Esophagus muscularis mucosa (tissue), 4 donors: ENCODE measurements at regions not wholly inside any gene's neighbourhood (a gene's known extent, or its start where the extent isn't known, plus 50 kb on each side); places are given as distances from the start of the nearest gene placed in this dataset.

Experiments used
- DNase-seq: peaks from one replicate; pipeline ENCODE4 v3.0.0-alpha.2; 2017; ENCODE audit errors: extremely low spot score
- H3K27ac ChIP-seq, 4 donors: fragments of 200-600 bp; sonication (generic); replicated peaks in 1 of 4; 1 replicate in 3 of 4; 2 replicates in 1 of 4; pipeline ENCODE4 v1.5.1; 2016 to 2019; ENCODE audit warnings: mild to moderate bottlenecking in 1 of 4
- H3K27me3 ChIP-seq, 4 donors: fragments of 200-600 bp; sonication (generic); one replicate each; pipeline versions ENCODE4 v1.5.1 to v1.6.0; 2016 to 2019
- H3K36me3 ChIP-seq, 4 donors: fragments of 200-600 bp; sonication (generic); one replicate each; pipeline ENCODE4 v1.5.1; 2016 to 2019
- H3K4me1 ChIP-seq, 4 donors: fragments of 200-600 bp; sonication (generic); one replicate each; pipeline ENCODE4 v1.5.1; 2016 to 2019
- H3K4me3 ChIP-seq, 4 donors: fragments of 200-600 bp; sonication (generic); 1 replicate in 2 of 4; 2 replicates in 2 of 4; pipeline ENCODE4 v1.5.1; 2016 to 2019; ENCODE audit warnings: mild to moderate bottlenecking in 4 of 4, moderate library complexity in 1 of 4
- H3K9me3 ChIP-seq, 4 donors: fragments of 200-600 bp; sonication (generic); 1 replicate in 3 of 4; 2 replicates in 1 of 4; pipeline ENCODE4 v1.5.1; 2016 to 2019
- CTCF ChIP-seq, 3 experiments: fragments of 200-600 bp in 2 of 3; fragments of 450-650 bp in 1 of 3; sonication (generic) in 2 of 3; IDR thresholded peaks; one replicate each; pipeline ENCODE4 v1.5.1; 2017 to 2019; ENCODE audit warnings: antibody characterized with exemption in 3 of 3, mild to moderate bottlenecking in 2 of 3, moderate library complexity in 1 of 3
- EP300 ChIP-seq: sonication (generic); formaldehyde crosslinking; IDR thresholded peaks from one replicate; pipeline ENCODE4 v1.6.1; 2017; ENCODE audit warnings: antibody characterized with exemption
- POLR2A ChIP-seq: fragments of 450-650 bp; IDR thresholded peaks from one replicate; pipeline ENCODE4 v1.6.1; 2017; ENCODE audit warnings: antibody characterized with exemption, moderate library complexity, mild to moderate bottlenecking, low read depth
- POLR2AphosphoS5 ChIP-seq, 2 donors: sonication (generic); formaldehyde crosslinking; IDR thresholded peaks; one replicate each; pipeline ENCODE4 v1.6.1; 2017; ENCODE audit warnings: antibody characterized with exemption in 2 of 2
- WGBS: methylation state at CpG from one replicate; pipeline ENCODE4 v1.1.5; 2018; 5-methylcytosine and 5-hydroxymethylcytosine counted together
- intact Hi-C: fragments of 100-400 bp; cut with DNase I; formaldehyde crosslinking; loops from one replicate; pipeline ENCODE4 v1.15.1; 2023

GRCh38 chr11:103659206-103659618, 377.2 kb upstream of the DDI1 start:
- no peaks in the 10 kb centered on the region for H3K9me3 ChIP-seq
- no peak overlapping the region for H3K4me3 ChIP-seq
- no peak for DNase-seq
- no peak for TF ChIP-seq EP300
- TF ChIP-seq CTCF (IDR thresholded peaks at IDR 0.05) = peak in 1 of 3 experiments; percentile 12
- TF ChIP-seq POLR2A = no peak
- TF ChIP-seq POLR2AphosphoS5 (IDR thresholded peaks at IDR 0.05) = no peak
- peaks cover 0 to 3% (median 0%) of the 10 kb centered on the region in 4 donors for H3K4me1 ChIP-seq
- no peaks in the 10 kb centered on the region for H3K27me3 ChIP-seq
- no peak overlapping the region for H3K27ac ChIP-seq
- H3K36me3 ChIP-seq = no peaks in the 10 kb centered on the region
- intact Hi-C loops = no loop called here

GRCh38 chr11:103659743-103660142, 376.7 kb upstream of the DDI1 start:
- no peaks in the 10 kb centered on the region for H3K36me3 ChIP-seq
- peaks cover 0 to 3% (median 0%) of the 10 kb centered on the region in 4 donors for H3K4me1 ChIP-seq
- TF ChIP-seq POLR2A (no peak), CTCF (IDR thresholded peaks at IDR 0.05) (no peak), POLR2AphosphoS5 (IDR thresholded peaks at IDR 0.05) (no peak), EP300 (no peak)
- DNase-seq = no peak
- no peak overlapping the region for H3K4me3 ChIP-seq
- H3K27me3 ChIP-seq = no peaks in the 10 kb centered on the region
- H3K27ac ChIP-seq = no peak overlapping the region
- intact Hi-C loops = no loop called here
- H3K9me3 ChIP-seq = no peaks in the 10 kb centered on the region

- TF ChIP-seq EP300 = no peak
- no peak for TF ChIP-seq POLR2A
- TF ChIP-seq POLR2AphosphoS5 (IDR thresholded peaks at IDR 0.05) = no peak
- TF ChIP-seq CTCF (IDR thresholded peaks at IDR 0.05) = no peak
- peaks cover 0 to 3% (median 0%) of the 10 kb centered on the region in 4 donors for H3K4me1 ChIP-seq
- no peaks in the 10 kb centered on the region for H3K9me3 ChIP-seq
- no peak overlapping the region for H3K4me3 ChIP-seq
- no peak overlapping the region for H3K27ac ChIP-seq
- intact Hi-C loops = no loop called here
- no peaks in the 10 kb centered on the region for H3K27me3 ChIP-seq
- H3K36me3 ChIP-seq = no peaks in the 10 kb centered on the region
- DNase-seq = no peak
Measured at GRCh38 chr11:103661185-103661584, 375.3 kb upstream of the DDI1 start.

GRCh38 chr11:103661991-103662390, 374.4 kb upstream of the DDI1 start:
- 3% methylated on average over 1 of the region's 1 CpG for WGBS
- TF ChIP-seq CTCF (IDR thresholded peaks at IDR 0.05) (no peak), POLR2AphosphoS5 (IDR thresholded peaks at IDR 0.05) (no peak), EP300 (no peak), POLR2A (no peak)
- Histone ChIP-seq H3K27me3 (no peaks in the 10 kb centered on the region), H3K9me3 (no peaks in the 10 kb centered on the region), H3K4me3 (no peak overlapping the region), H3K36me3 (no peaks in the 10 kb centered on the region), H3K4me1 (peaks cover 0 to 3% (median 0%) of the 10 kb centered on the region in 4 donors), H3K27ac (no peak overlapping the region)
- no peak for DNase-seq
- intact Hi-C loops = no loop called here

GRCh38 chr11:103662880-103663279, 373.6 kb upstream of the DDI1 start:
- 39% methylated on average over 2 of the region's 2 CpGs for WGBS
- no peaks in the 10 kb centered on the region for H3K9me3 ChIP-seq
- no peaks in the 10 kb centered on the region for H3K36me3 ChIP-seq
- TF ChIP-seq POLR2A (no peak), POLR2AphosphoS5 (IDR thresholded peaks at IDR 0.05) (no peak), EP300 (no peak), CTCF (IDR thresholded peaks at IDR 0.05) (no peak)
- H3K4me3 ChIP-seq = no peak overlapping the region
- peaks cover 0 to 3% (median 0%) of the 10 kb centered on the region in 4 donors for H3K4me1 ChIP-seq
- no peak for DNase-seq
- no peaks in the 10 kb centered on the region for H3K27me3 ChIP-seq
- intact Hi-C loops = no loop called here
- no peak overlapping the region for H3K27ac ChIP-seq
